ENCODE measurements at regions not wholly inside any gene's neighbourhood (a gene's known extent, or its start where the extent isn't known, plus 50 kb on each side); places are given as distances from the start of the nearest gene placed in this dataset.
"Not testable (repeated sequence)": the region's sequence is repeated elsewhere in the genome, so short reads cannot be mapped to it uniquely, and the experiment has no call there.

DNA sequence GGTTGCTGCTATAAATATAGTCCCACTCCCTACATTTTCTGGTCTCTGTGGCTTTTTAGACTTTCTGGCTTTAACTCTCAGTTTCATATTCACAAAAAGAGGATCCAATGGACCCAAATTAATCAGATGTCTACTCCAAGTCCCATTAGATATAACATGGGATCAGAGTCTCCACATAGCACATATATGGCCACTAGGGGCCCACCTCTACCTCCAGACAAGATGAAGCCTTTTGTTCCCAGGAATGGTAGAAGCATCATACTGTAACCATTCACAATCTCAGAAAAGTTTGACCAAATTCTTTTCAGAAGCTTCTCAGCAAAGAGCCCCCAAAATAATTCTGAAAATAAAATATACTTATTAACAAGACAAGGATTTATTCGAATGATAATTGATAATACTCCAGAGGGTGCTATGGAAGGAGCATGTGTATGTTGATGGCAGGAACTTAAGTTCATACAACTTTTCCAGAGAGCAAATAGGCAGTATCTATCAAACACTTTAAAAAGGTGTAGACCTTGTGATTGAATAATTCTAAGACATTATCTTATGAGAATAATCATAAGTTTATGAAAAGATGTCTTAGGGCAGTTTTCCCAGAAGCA lies 382.3 kb upstream of the CRIM1 start:
- FAIRE-seq (no peak), DNase-seq (ENCODE audit: extremely low spot score, insufficient read length, low read depth) (no peak)

DNA sequence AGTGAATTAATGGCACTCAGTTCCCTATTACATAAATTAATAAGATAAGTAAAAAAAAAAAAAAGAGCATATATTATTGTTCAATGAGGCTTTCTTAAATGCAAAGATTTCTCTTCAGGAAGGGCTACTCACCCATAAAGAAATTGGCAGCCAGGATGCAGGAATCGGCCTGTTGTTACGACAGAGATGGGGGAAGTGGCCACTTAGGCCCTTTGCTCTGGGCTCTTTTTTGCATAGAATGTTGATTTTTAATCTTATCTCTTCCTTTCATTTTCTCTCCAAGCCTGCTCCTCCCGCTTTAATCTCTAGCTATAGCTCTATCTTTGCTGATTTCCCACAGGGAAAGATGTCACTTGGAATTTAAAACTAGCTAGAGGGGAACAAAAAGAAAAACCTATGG lies 391.8 kb upstream of the CRIM1 start:
- FAIRE-seq: no peak
- DNase-seq (ENCODE audit: extremely low spot score, insufficient read length, low read depth): no peak

DNA sequence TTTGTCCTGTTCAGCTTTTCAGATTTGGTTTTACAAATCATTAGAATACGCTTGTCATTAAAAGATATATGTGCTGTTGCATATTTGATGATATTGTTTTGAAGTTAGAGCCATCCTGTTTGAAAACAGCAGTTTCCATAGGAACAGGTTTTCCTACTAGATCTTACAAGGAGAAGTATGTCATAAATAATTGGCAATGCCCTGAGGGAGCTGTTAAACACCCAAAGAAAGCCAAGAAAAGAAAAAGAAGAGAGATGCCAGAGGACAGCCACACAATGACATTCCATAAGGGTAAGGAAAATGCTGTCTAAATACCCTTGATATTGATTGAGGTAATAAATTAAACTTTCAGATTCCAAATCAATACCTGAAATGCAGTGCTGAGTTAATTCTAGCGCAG lies 392.2 kb upstream of the CRIM1 start:
- FAIRE-seq: no peak
- no peak for DNase-seq (ENCODE audit: extremely low spot score, insufficient read length, low read depth)

DNA sequence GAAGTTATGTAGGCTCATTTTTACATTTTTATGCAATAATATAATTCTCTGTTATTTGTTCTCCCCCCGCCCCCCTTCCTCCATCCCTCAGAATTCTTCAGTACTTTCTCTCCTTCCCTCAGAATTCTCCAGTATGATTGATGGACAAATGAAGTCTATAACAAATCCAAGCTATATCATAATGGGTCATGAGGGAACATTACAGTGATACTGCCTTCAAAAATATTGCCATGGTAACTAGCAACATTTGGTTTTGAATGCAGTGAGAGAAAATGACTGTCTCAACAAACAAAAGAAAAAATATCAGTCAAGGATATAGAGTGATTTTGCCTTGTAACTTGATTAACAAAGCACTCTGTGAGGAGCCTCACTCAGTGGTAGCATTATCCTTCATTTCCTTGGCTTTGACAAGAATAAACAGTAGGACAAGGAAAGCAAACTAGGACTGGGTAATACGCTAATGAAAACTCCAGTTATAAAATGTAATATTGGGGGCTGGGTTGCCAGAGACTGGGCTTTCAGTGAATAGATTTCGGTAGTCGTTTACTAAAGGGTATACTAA lies 392.9 kb upstream of the CRIM1 start:
- DNase-seq (ENCODE audit: extremely low spot score, insufficient read length, low read depth) (no peak), FAIRE-seq (no peak)

DNA sequence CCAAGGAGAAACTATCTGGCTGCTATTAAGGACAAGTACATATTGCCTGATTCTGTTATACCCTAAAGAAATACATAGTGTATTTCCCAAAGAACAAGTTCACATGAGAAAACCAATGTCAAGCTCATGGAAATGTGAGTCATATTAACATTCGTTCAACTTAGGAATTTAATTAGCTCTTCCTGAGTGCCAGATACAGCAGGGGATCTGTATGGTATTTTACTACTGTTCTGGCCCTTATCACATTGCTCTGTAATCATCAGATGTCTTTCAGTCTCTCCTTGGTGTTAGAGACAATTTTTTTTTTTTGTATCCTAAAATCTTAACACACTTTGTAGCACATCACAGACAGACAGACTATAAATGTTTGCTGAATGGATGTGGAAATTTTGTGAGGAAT lies 395.0 kb upstream of the CRIM1 start:
- FAIRE-seq (no peak), DNase-seq (ENCODE audit: extremely low spot score, insufficient read length, low read depth) (no peak)

DNA sequence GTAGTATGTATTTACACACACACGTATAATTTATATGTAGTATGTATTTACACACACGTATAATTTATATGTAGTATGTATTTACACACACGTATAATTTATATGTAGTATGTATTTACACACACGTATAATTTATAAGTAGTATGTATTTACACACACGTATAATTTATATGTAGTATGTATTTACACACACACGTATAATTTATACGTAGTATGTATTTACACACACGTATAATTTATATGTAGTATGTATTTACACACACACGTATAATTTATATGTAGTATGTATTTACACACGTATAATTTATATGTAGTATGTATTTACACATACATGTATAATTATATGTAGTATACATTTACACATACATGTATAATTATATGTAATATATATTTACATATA lies 398.5 kb upstream of the CRIM1 start:
- DNase-seq (ENCODE audit: extremely low spot score, insufficient read length, low read depth); FAIRE-seq: not testable (repeated sequence)

DNA sequence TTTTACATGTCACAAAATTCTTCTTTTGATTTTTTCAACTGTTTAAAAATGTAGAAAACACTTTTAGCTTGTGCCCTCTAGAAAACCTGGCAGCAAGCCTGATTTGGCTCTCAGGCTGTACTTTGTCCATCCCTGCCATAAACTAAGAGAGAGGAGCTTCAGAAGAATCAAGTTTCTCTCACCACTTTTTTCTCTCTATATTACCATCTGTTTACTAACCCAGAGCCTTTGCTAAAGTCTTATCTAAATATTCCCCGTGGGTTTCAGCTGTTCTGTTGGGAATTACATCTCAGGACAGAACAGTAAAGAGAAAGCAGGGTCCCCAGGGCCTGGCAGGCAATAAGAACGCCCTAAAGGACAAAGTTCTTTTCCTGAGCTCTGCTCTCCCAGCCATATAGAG lies 409.1 kb upstream of the CRIM1 start:
- no peak for DNase-seq (ENCODE audit: extremely low spot score, insufficient read length, low read depth)
- no peak for FAIRE-seq

DNA sequence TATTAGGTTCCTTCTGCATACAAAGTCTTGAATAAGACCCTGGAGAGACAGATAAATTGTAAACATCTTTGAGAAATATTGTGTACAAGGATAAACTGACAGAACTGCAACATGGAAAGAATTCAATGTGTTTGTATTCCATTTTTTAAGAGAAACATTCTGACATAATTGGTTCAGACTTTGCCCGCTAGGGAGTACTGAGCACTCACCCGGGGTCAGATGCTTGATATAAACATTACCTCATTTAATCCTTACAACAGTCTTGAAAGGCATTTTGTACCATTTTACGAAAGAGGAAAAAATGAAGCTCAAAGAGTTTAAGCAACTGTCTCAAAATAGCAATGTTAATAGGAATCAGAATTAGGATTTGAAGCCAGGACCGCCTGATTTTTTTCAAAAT lies 416.7 kb upstream of the CRIM1 start:
- no peak for FAIRE-seq
- no peak for DNase-seq (ENCODE audit: extremely low spot score, insufficient read length, low read depth)

DNA sequence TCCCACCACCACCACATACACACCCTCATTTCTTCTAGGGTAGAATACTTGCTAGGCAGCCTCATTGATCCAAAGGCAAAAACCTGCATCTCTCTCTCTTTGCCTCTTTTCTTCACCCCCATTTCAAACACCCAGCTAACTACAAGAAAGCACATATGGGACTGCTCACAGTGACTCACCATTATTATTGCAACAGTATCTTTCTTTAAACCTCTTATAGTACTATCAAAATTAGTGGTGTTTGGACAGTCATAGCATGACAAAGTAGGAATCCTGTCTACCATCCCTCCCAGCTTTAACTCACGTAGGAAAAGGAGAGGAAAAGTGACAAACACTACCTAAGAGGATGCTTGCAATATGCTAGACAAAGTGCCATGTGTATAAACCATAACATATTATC lies 422.5 kb upstream of the CRIM1 start:
- DNase-seq (ENCODE audit: extremely low spot score, insufficient read length, low read depth): no peak
- FAIRE-seq: no peak

DNA sequence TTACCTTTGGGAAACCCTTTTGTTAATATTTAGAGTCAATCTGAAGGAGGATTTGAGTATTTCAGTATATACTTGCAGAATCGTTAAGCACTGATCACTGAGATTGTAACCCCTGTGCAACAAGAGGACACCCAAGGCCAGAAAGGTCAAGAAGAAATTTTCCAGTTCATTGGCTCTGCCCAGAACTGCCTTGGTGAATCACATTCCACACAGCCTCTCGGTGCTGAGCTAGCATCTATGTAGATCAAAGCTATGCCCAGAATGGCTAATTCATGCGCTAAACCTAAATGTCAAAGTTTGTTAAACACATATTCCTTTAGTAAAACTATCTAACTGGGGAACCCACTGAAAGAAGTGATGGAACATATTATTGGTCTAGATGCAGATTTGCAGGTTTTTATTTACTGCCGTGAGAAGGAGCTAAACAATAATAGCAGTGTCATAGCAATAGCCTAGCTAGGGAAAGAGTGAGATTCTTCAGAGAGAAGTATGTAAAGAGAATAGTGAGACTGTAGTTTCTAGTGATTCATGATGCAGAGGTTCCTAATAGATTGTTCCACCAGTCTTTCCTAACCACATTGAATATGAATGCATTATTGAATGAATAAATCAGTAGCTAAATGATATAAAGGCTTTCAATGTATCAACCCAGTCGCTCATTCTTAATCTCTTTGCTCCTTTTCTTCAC lies 423.2 kb upstream of the CRIM1 start:
- FAIRE-seq (no peak), DNase-seq (ENCODE audit: extremely low spot score, insufficient read length, low read depth) (no peak)

DNA sequence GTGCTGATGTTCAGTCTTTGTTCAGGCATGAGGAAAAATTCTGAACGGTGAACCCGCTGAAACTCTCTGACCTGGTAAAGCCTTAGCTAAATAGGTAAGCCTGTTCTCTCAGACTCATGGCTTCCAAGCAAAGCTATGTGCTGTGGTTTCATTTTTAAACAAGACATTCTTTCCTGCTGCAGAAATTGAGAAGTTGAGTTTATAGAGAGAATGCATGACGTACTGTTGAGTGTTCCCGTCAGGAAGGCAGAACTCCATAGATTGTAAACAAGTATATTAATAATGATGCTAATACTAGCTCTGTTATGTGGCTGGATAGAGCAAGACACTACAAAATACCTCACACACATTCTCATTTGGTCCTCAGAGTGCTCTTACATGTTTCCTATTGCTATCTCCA lies 424.0 kb upstream of the CRIM1 start:
- no peak for FAIRE-seq
- DNase-seq (ENCODE audit: extremely low spot score, insufficient read length, low read depth): no peak

DNA sequence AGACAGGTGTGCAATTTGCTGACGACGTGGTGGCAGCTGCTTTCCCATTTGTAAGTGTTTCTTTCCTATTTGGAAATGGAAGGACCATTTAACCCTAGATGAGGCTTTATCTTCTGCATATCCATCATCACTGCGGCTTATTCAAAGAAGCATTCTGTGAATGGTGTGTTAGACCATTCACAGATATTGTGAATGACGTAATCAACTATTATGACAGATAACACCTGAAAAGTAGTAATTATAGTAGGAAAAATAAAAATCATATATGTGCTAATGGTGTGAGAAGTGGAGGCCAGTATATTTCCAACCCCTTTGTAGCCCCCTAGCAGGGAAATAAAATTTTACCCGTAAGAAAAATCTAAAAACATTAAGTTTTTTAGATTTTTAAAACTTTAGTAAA lies 424.5 kb upstream of the CRIM1 start:
- DNase-seq (ENCODE audit: extremely low spot score, insufficient read length, low read depth) (no peak), FAIRE-seq (no peak)

DNA sequence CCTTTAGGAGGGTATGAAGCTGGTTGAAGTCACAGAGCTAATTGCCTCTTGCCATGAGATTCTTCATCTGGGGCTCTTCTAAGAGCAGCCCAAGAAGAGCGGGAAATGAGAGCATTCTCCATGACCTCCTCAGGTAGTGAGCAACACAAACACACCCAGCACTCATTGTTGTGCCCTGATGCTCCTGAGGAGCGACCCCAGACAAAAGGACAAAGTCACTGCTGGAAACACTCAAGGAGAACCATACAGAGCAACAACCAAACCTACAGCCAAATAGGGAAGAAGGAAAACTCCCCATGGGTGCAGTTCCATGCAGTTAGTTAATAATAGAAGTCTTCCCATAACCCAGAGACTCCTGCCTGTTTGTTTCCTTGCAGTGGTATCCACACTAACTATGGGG lies 426.0 kb upstream of the CRIM1 start:
- no peak for DNase-seq (ENCODE audit: extremely low spot score, insufficient read length, low read depth)
- FAIRE-seq: no peak

DNA sequence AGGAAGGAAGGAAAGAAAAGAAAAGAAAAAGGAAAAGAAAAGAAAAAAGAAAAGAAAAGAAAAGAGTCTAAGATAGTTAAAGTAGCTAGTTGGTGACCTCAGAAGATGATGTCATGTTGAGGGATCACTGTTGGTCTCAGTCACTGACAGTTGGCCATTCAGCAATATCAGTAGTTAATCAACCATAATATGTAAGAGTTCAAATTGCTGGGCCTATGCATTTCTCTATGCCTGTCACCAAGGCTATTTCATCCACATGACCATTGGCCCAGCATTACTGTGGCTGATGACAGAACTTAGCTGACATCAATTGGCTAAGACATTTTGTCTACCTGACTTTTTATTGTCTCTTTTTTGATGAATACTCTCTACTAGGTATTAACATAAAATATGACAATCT lies 435.5 kb upstream of the CRIM1 start:
- FAIRE-seq: no peak
- DNase-seq (ENCODE audit: extremely low spot score, insufficient read length, low read depth): no peak

DNA sequence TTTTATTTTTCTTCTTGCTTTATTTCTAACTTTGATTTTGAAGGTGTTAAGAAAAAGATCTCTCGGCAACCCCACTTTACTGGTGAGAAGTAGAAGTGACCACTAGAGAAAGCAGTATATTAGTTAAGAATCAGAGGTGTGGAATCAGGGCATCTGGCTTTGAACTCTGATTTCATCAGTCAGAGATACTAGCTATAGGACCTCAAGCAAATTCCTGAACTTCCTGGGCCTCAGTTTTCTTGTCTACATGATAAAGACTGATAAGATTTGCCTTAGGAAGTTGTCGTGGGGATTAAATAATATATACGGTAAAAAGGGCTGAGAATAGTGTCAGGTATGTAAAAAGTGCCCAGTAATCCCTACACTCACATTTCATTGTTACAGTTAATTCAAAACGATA lies 440.3 kb upstream of the CRIM1 start:
- FAIRE-seq: no peak
- no peak for DNase-seq (ENCODE audit: extremely low spot score, insufficient read length, low read depth)

DNA sequence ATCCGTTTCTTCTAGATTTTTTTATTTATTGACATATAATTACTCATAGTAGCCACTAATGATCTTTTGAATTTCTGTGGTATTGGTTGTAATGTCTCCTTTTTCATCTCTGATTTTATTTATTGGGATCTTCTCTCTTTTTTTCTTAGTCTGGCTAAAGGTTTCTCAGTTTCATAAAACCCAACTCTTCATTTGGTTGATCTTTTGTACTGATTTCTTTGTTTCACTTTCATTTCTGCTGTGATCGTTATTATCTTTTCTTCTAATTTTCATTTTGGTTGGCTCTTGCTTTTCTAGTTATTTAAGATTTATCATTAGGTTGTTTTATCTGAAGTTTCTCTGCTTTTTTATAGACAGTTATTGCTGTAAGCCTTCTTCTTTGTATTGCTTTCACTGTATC lies 463.6 kb upstream of the CRIM1 start:
- DNase-seq (ENCODE audit: extremely low spot score, insufficient read length, low read depth): no peak
- FAIRE-seq: no peak

DNA sequence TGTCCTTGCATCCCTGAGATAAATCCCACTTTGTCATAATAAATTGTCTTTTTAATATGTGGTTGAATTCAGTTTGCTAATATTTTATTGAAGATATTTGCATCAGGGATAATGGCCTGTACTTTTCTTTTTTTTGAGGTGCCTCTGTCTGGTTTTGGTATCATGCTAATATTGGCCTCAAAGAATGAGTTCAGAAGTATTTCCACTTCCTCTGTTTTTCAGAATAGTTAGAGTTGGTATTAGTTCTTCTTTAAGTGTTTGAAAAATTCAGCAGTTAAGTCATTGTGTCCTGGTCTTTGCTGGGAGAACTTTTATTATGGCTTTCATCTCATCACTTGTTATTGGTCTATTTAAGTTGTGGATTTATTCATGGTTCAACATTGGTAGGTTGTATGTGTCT lies 464.1 kb upstream of the CRIM1 start:
- FAIRE-seq (no peak), DNase-seq (ENCODE audit: extremely low spot score, insufficient read length, low read depth) (no peak)

DNA sequence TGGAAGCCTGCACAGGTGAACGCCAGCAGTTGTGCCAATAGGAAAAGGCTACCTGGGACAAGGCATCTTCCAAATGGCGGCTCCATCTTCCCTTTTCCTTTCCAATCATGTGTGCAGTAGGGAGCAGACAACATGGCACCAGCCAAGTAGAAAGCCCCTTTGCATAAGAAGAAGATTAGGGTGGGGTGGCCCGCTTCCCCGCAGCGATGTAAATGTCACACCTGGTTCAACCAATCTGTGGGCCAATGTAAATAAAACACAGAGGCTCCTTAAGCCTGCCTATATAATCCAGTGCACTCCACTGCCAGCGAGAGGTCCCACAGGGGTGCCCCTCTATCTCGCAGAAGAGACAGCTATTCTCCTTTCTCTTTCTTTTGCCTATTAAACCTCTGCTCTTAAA lies 468.4 kb upstream of the CRIM1 start:
- DNase-seq (ENCODE audit: extremely low spot score, insufficient read length, low read depth) (no peak), FAIRE-seq (no peak)

DNA sequence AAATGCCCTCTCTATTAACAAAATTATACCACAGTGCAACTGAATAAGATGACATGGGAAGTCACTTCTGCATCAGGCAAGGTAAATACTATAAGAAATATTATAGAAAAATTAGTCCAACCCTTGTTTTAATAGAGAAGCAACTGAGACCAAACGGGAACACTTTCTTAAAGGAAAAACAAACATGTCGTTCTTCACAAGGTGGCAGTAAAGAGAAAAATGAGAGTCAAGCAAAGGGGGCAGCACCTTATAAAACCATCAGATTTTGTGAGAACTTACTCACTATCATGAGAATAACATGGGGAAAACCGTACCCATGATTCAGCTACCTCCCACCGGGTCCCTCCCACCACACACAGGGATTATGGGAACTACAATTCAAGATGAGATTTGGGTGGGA lies 481.7 kb upstream of the CRIM1 start:
- DNase-seq (ENCODE audit: extremely low spot score, insufficient read length, low read depth) (no peak), FAIRE-seq (no peak)

DNA sequence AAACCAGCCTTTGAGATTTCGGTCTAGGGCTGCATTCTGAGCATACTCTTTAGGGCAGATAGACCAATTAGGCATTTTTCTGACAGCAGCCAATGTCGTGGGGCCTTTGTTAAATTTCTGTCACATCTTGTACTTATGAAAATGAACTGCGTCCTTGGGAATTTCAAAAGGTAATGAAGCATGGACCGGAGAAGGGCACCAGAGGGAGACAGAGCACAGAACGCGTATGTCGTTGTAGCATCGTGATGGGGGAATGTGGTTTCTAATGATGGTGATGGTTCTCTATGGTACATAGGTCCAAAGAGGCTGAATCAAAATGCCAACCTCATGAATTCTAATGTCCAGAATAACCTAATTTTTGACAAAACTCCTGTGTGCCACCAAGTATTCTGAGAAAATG lies 483.9 kb upstream of the CRIM1 start:
- no peak for DNase-seq (ENCODE audit: extremely low spot score, insufficient read length, low read depth)

DNA sequence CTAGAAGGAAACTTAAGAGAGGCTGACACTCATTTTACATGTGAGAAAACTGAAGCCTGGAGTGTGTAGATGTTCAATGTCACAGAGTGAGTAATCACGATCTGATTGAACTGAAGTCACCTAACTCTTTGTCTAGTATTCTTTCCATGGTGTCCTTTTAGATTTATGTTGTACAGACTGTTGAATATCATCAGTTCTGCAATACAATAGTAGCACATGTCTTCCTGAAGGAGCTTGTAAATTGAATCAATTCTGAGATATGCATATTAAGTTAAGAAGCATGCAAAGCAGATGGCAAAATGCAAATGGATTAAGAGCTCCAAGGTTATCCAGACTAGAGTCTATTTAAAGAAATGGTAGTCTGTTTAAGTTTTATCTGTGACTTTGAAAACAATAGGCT lies 484.9 kb upstream of the CRIM1 start:
- FAIRE-seq: no peak
- DNase-seq (ENCODE audit: extremely low spot score, insufficient read length, low read depth): no peak

More for the DNA sequence above, 483.9 kb upstream of the CRIM1 start:
- FAIRE-seq: no peak

DNA sequence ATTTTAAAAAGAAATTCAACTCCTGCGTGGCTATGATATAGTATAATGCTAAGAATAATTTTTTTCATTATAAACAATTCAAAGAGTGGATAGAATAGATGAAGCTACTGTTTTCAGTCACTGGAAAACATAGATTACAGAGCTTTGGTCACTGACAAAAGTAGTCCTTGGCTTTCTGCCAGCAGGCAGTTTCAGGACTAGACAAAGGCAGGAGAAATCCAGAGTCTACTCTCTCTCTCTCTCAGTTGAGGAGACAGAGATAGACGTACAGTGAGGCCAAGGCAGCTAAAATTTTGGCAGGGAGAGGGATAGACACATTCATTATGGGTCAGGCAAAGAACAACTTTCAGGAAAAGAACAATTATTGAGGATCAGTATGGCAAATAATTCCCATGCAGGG lies 491.4 kb upstream of the CRIM1 start:
- DNase-seq (ENCODE audit: extremely low spot score, insufficient read length, low read depth) (no peak), FAIRE-seq (no peak)
